ENCODE measurements at regions not wholly inside any gene's neighbourhood (a gene's known extent, or its start where the extent isn't known, plus 50 kb on each side); places are given as distances from the start of the nearest gene placed in this dataset.

DNA sequence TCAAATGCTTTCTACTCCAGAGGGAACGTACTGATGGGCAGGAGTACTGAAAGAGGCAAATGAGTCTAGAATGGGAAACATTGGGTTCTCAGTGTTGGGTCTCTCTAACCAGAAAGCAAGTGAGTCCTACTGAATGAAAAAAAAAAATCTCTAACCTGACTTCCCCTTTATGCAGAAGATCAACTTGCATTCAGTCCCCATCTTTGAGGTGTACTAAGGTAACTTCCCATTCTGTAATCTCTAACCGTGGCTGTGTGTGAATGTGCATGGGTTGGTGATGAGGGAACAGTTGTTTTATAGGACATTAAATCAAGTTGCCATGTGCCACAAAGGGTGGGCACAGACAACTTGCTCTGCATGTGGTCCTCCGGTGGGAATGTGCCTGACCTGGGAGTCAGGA lies 264.6 kb upstream of the CLINT1 start:
- TF ChIP-seq, protein P1, sequence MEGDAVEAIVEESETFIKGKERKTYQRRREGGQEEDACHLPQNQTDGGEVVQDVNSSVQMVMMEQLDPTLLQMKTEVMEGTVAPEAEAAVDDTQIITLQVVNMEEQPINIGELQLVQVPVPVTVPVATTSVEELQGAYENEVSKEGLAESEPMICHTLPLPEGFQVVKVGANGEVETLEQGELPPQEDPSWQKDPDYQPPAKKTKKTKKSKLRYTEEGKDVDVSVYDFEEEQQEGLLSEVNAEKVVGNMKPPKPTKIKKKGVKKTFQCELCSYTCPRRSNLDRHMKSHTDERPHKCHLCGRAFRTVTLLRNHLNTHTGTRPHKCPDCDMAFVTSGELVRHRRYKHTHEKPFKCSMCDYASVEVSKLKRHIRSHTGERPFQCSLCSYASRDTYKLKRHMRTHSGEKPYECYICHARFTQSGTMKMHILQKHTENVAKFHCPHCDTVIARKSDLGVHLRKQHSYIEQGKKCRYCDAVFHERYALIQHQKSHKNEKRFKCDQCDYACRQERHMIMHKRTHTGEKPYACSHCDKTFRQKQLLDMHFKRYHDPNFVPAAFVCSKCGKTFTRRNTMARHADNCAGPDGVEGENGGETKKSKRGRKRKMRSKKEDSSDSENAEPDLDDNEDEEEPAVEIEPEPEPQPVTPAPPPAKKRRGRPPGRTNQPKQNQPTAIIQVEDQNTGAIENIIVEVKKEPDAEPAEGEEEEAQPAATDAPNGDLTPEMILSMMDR (IDR thresholded peaks at IDR 0.05; ENCODE audit: insufficient read depth, low read length, poor library complexity, severe bottlenecking): no peak
- no peak for TF ChIP-seq EZH2phosphoT487 (conservative IDR thresholded peaks at IDR 0.05; ENCODE audit: low read length)

All from SU-DHL-6 (cell line).